ENCODE measurements at regions not wholly inside any gene's neighbourhood (a gene's known extent, or its start where the extent isn't known, plus 50 kb on each side); places are given as distances from the start of the nearest gene placed in this dataset.

GRCh38 chr17:6334386-6334785 lies 100.5 kb downstream of the AIPL1 start:
- no peaks in the 10 kb centered on the region for H3K36me3 ChIP-seq (ENCODE audit: control insufficient read depth, insufficient read depth, low read length)
- dilution Hi-C loops (cut with HindIII; ENCODE audit: low sequenced_read_pairs, unreplicated experiment) = no loop called here
- no peak overlapping the region for H2BK20ac ChIP-seq (ENCODE audit: low read depth, low read length)
- H2AK9ac ChIP-seq (replicated peaks; ENCODE audit: low read depth, low read length, poor library complexity) = no peak overlapping the region
- intact Hi-C loops (cut with micrococcal nuclease) = no loop called here
- H3K18ac ChIP-seq (ENCODE audit: low read depth, low read length) = no peak overlapping the region
- ChIA-PET CTCF (no interaction called here), POLR2A (ENCODE audit: unreplicated experiment) (no interaction called here)
- H4K8ac ChIP-seq (ENCODE audit: low read depth in 2 of 2, low read length in 2 of 2) = no peak overlapping the region
- H3K27ac ChIP-seq (ENCODE audit: insufficient read depth, low read length) = no peak overlapping the region
- TF ChIP-seq SMC3 (IDR thresholded peaks at IDR 0.05; ENCODE audit: low read depth, low read length) = no peak
- peak; percentile 28 for TF ChIP-seq CEBPB (IDR thresholded peaks at IDR 0.05; ENCODE audit: low read depth, low read length)
- WGBS, 2 experiments (ENCODE audit: extremely low coverage in 2 of 2, insufficient read length in 1 of 2) = no CpG with 5 or more reads among the region's 5 CpGs
- BruUV-seq (replicated peaks) = no TSS peak
- H2AFZ ChIP-seq (replicated peaks; ENCODE audit: low read length, poor library complexity) = no peak overlapping the region
- H3K9ac ChIP-seq (ENCODE audit: low read depth, low read length) = no peak overlapping the region
- H2BK5ac ChIP-seq (ENCODE audit: low read depth, low read length, poor library complexity, severe bottlenecking) = no peak overlapping the region
- DNase-seq (no peak), ATAC-seq (ENCODE audit: low read depth) (no peak)
- no peak overlapping the region for H2BK15ac ChIP-seq (ENCODE audit: low read depth, low read length)
- H2AK5ac ChIP-seq (ENCODE audit: low read depth, low read length) = no peak overlapping the region
- no peak overlapping the region for H3K14ac ChIP-seq (replicated peaks; ENCODE audit: low read depth, low read length)
- no peaks in the 10 kb centered on the region for H3K27me3 ChIP-seq (ENCODE audit: control insufficient read depth, insufficient read depth, low read length)
- no peak overlapping the region for H2BK120ac ChIP-seq (ENCODE audit: low read depth, low read length)
- no peak overlapping the region for H3K23ac ChIP-seq (ENCODE audit: low read depth, low read length)
- H3K4me2 ChIP-seq (ENCODE audit: low read depth, low read length) = no peak overlapping the region
- no peaks in the 10 kb centered on the region for H3K4me1 ChIP-seq (ENCODE audit: control insufficient read depth, insufficient read depth, low read length)
- H4K20me1 ChIP-seq (ENCODE audit: insufficient read depth, low read length) = no peaks in the 10 kb centered on the region
- H3K4me3 ChIP-seq (ENCODE audit: insufficient read depth, low read depth, low read length) = no peak overlapping the region
- H3K56ac ChIP-seq (ENCODE audit: extremely low read depth, insufficient read depth, low read length) = no peak overlapping the region
- no peaks in the 10 kb centered on the region; the same call in 1 of the 2 replicates for H3K9me3 ChIP-seq (ENCODE audit: control insufficient read depth, insufficient read depth, low read length)
- no peak overlapping the region for H4K91ac ChIP-seq (ENCODE audit: insufficient read depth, low read depth, low read length)
- no peak overlapping the region for H4K5ac ChIP-seq (ENCODE audit: low read depth, low read length)
- no peaks in the 10 kb centered on the region for H3K9me1 ChIP-seq (ENCODE audit: insufficient read depth, low read length)
- no peak overlapping the region for H3K4ac ChIP-seq (ENCODE audit: low read depth, low read length)
- in situ Hi-C loops (cut with MboI; ENCODE audit: low sequenced_read_pairs) = no loop called here
- H3K79me1 ChIP-seq (ENCODE audit: low read depth in 1 of 2, low read length in 2 of 2) = no peaks in the 10 kb centered on the region

All from IMR-90 (cell line).